SK-N-SH treated with all-trans-retinoic acid at 6 μM for 48 hours (cell line): ENCODE measurements at regions not wholly inside any gene's neighbourhood (a gene's known extent, or its start where the extent isn't known, plus 50 kb on each side); places are given as distances from the start of the nearest gene placed in this dataset.
A peak's percentile ranks its signal among the peaks of the same experiment; 100 is the strongest.

Source experiments
- ATAC-seq: fragments of 200-7000 bp; cut with Tn5 transposase; 3 replicates; pipeline ENCODE4 v1.9.1; 2020; ENCODE audit warnings: mild to moderate bottlenecking, moderate library complexity
- BACH2 ChIP-seq: fragments of 250-450 bp; sonication (Bioruptor Pico); IDR thresholded peaks from 2 replicates; pipeline ENCODE4 v1.9.0; 2021; ENCODE audit warnings: mild to moderate bottlenecking, borderline replicate concordance
- CSDC2 ChIP-seq: fragments of 250-450 bp; sonication (Bioruptor Pico); IDR thresholded peaks from 2 replicates; pipeline ENCODE4 v1.5.0; 2020; ENCODE audit warnings: mild to moderate bottlenecking, moderate library complexity
- ESRRG ChIP-seq: fragments of 250-450 bp; sonication (Bioruptor Pico); IDR thresholded peaks from 2 replicates; pipeline ENCODE4 v1.6.1; 2021; ENCODE audit warnings: mild to moderate bottlenecking
- GLIS3 ChIP-seq: fragments of 250-450 bp; sonication (Bioruptor Pico); IDR thresholded peaks from 2 replicates; pipeline ENCODE4 v1.5.0; 2020; ENCODE audit warnings: mild to moderate bottlenecking, moderate library complexity
- ISL1 ChIP-seq: fragments of 250-450 bp; sonication (Bioruptor Pico); IDR thresholded peaks from 2 replicates; pipeline ENCODE4 v2.1.2; 2022; ENCODE audit warnings: mild to moderate bottlenecking, moderate library complexity
- OSR1 ChIP-seq: fragments of 250-450 bp; sonication (Bioruptor Pico); IDR thresholded peaks from 2 replicates; pipeline ENCODE4 v1.8.0; 2022; ENCODE audit warnings: moderate library complexity, mild to moderate bottlenecking, inconsistent platforms
- PPARA ChIP-seq: fragments of 250-450 bp; sonication (Bioruptor Pico); IDR thresholded peaks from 2 replicates; pipeline ENCODE4 v1.5.0; 2020; ENCODE audit warnings: mild to moderate bottlenecking, borderline replicate concordance
- RARB ChIP-seq: fragments of 250-450 bp; sonication (Bioruptor Pico); IDR thresholded peaks from 2 replicates; pipeline ENCODE4 v1.8.0; 2021; ENCODE audit warnings: mild to moderate bottlenecking, moderate library complexity
- SNAI2 ChIP-seq: fragments of 250-450 bp; sonication (Bioruptor Pico); IDR thresholded peaks from 2 replicates; pipeline ENCODE4 v1.5.0; 2020; ENCODE audit warnings: mild to moderate bottlenecking, moderate library complexity
- TCF4 ChIP-seq: fragments of 250-450 bp; sonication (Bioruptor Pico); IDR thresholded peaks from 2 replicates; pipeline ENCODE4 v1.8.0; 2021; ENCODE audit warnings: mild to moderate bottlenecking, moderate library complexity, borderline replicate concordance
- TOX ChIP-seq: fragments of 250-450 bp; sonication (Bioruptor Pico); IDR thresholded peaks from 2 replicates; pipeline ENCODE4 v1.8.0; 2021; ENCODE audit warnings: mild to moderate bottlenecking, moderate library complexity, borderline replicate concordance
- ZC3H10 ChIP-seq: fragments of 250-450 bp; sonication (Bioruptor Pico); IDR thresholded peaks from 2 replicates; pipeline ENCODE4 v1.5.1; 2021; ENCODE audit warnings: mild to moderate bottlenecking, moderate library complexity
- ZFP3 ChIP-seq: fragments of 250-450 bp; sonication (Bioruptor Pico); IDR thresholded peaks from 2 replicates; pipeline ENCODE4 v1.5.0; 2020; ENCODE audit warnings: mild to moderate bottlenecking, moderate library complexity
- ZFP30 ChIP-seq: fragments of 450-650 bp; formaldehyde crosslinking; IDR thresholded peaks from 2 replicates; pipeline ENCODE4 v1.5.0; 2022; ENCODE audit warnings: mild to moderate bottlenecking, moderate library complexity
- ZNF565 ChIP-seq: fragments of 450-650 bp; formaldehyde crosslinking; conservative IDR thresholded peaks from 2 replicates; pipeline ENCODE4 v1.5.0; 2020; ENCODE audit warnings: low read depth, mild to moderate bottlenecking, moderate library complexity
- ZNF70 ChIP-seq: fragments of 450-650 bp; formaldehyde crosslinking; IDR thresholded peaks from 2 replicates; pipeline ENCODE4 v1.5.0; 2020; ENCODE audit warnings: mild to moderate bottlenecking, moderate library complexity
- TF ChIP-seq, protein P1 (sequence below): fragments of 250-450 bp; sonication (Bioruptor Pico); IDR thresholded peaks from 2 replicates; pipeline ENCODE4 v1.8.0; 2021; ENCODE audit warnings: low read depth, mild to moderate bottlenecking, moderate library complexity, borderline replicate concordance
- TF ChIP-seq, protein P2 (sequence below): fragments of 250-450 bp; sonication (Bioruptor Pico); IDR thresholded peaks from 2 replicates; pipeline ENCODE4 v1.8.0; 2020; ENCODE audit warnings: mild to moderate bottlenecking, moderate library complexity, borderline replicate concordance
- TF ChIP-seq, protein P3 (sequence below): fragments of 250-450 bp; sonication (Bioruptor Pico); IDR thresholded peaks from 2 replicates; pipeline ENCODE4 v1.5.1; 2021; ENCODE audit warnings: mild to moderate bottlenecking, moderate library complexity
- TF ChIP-seq, protein P4 (sequence below): fragments of 250-450 bp; sonication (Bioruptor Pico); IDR thresholded peaks from 2 replicates; pipeline ENCODE4 v1.5.1; 2020; ENCODE audit warnings: low read depth, mild to moderate bottlenecking, moderate library complexity
- TF ChIP-seq, protein P5 (sequence below): fragments of 250-450 bp; sonication (Bioruptor Pico); IDR thresholded peaks from 2 replicates; pipeline ENCODE4 v1.5.0; 2020; ENCODE audit warnings: mild to moderate bottlenecking, moderate library complexity

DNA sequence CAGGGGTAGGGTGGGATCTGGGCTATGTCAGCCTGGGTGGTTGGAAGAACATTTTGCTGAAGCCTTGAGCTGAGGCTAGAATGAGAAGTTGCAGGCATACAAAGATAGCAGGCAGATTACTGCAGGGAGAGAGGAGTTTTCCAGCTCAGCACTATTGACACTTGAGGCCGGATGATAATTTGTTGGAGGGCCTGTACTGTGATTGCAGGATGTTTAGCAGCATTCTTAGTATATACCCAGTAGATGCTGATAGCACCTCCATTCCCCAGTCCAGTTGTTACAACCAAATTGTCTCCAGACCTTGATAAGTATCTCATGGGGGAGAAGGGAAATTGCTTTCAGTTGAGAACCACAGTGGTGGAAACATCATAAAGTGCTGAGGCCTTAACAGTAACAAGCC lies 158.6 kb upstream of the CHRM2 start:
- peak; percentile 74 for TF ChIP-seq ZFP3 (CRISPR knock-in tag)
- no peak for TF ChIP-seq PPARA (CRISPR knock-in tag)
- TF ChIP-seq ZNF565 (CRISPR knock-in tag): no peak
- TF ChIP-seq SNAI2 (CRISPR knock-in tag): no peak
- no peak for TF ChIP-seq BACH2 (CRISPR knock-in tag)
- TF ChIP-seq ZC3H10 (CRISPR knock-in tag): no peak
- TF ChIP-seq, protein P1, sequence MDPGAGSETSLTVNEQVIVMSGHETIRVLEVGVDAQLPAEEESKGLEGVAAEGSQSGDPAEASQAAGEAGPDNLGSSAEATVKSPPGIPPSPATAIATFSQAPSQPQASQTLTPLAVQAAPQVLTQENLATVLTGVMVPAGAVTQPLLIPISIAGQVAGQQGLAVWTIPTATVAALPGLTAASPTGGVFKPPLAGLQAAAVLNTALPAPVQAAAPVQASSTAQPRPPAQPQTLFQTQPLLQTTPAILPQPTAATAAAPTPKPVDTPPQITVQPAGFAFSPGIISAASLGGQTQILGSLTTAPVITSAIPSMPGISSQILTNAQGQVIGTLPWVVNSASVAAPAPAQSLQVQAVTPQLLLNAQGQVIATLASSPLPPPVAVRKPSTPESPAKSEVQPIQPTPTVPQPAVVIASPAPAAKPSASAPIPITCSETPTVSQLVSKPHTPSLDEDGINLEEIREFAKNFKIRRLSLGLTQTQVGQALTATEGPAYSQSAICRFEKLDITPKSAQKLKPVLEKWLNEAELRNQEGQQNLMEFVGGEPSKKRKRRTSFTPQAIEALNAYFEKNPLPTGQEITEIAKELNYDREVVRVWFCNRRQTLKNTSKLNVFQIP: no peak
- TF ChIP-seq, all 23 proteins: peak for 1
- no peak for ATAC-seq

DNA sequence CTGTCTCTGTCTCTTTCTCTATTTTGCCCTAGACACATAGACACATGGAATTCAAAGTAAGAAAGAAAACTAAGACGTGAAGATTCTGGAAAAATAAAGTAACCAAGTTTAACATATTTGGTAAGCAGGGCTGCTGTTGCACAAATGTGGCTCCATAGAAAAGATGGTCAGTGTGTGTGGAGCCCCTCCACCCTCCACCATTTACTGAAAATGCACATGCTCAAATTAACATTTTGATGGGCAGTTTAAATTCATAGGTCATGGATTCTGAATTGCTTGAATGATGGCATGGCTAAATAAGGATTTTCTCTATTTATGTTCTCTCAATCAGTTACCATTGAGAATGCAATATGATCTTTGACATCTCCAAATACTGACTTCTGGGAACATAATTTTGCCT lies 165.5 kb upstream of the CHRM2 start:
- no peak for ATAC-seq
- TF ChIP-seq TCF4 (CRISPR knock-in tag): no peak
- TF ChIP-seq GLIS3: no peak
- no peak for TF ChIP-seq CSDC2 (CRISPR knock-in tag)
- TF ChIP-seq ZC3H10 (CRISPR knock-in tag): no peak
- TF ChIP-seq, protein P2, sequence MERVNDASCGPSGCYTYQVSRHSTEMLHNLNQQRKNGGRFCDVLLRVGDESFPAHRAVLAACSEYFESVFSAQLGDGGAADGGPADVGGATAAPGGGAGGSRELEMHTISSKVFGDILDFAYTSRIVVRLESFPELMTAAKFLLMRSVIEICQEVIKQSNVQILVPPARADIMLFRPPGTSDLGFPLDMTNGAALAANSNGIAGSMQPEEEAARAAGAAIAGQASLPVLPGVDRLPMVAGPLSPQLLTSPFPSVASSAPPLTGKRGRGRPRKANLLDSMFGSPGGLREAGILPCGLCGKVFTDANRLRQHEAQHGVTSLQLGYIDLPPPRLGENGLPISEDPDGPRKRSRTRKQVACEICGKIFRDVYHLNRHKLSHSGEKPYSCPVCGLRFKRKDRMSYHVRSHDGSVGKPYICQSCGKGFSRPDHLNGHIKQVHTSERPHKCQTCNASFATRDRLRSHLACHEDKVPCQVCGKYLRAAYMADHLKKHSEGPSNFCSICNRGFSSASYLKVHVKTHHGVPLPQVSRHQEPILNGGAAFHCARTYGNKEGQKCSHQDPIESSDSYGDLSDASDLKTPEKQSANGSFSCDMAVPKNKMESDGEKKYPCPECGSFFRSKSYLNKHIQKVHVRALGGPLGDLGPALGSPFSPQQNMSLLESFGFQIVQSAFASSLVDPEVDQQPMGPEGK: no peak
- no peak for TF ChIP-seq TOX (CRISPR knock-in tag)
- no peak for TF ChIP-seq ZFP30 (CRISPR knock-in tag)
- TF ChIP-seq SNAI2 (CRISPR knock-in tag): no peak
- no peak for TF ChIP-seq BACH2 (CRISPR knock-in tag)
- TF ChIP-seq, protein P3, sequence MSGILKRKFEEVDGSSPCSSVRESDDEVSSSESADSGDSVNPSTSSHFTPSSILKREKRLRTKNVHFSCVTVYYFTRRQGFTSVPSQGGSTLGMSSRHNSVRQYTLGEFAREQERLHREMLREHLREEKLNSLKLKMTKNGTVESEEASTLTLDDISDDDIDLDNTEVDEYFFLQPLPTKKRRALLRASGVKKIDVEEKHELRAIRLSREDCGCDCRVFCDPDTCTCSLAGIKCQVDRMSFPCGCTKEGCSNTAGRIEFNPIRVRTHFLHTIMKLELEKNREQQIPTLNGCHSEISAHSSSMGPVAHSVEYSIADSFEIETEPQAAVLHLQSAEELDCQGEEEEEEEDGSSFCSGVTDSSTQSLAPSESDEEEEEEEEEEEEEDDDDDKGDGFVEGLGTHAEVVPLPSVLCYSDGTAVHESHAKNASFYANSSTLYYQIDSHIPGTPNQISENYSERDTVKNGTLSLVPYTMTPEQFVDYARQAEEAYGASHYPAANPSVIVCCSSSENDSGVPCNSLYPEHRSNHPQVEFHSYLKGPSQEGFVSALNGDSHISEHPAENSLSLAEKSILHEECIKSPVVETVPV (CRISPR knock-in tag): no peak
- TF ChIP-seq OSR1 (CRISPR knock-in tag): no peak
- TF ChIP-seq, protein P4, sequence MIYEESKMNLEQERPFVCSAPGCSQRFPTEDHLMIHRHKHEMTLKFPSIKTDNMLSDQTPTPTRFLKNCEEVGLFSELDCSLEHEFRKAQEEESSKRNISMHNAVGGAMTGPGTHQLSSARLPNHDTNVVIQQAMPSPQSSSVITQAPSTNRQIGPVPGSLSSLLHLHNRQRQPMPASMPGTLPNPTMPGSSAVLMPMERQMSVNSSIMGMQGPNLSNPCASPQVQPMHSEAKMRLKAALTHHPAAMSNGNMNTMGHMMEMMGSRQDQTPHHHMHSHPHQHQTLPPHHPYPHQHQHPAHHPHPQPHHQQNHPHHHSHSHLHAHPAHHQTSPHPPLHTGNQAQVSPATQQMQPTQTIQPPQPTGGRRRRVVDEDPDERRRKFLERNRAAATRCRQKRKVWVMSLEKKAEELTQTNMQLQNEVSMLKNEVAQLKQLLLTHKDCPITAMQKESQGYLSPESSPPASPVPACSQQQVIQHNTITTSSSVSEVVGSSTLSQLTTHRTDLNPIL (CRISPR knock-in tag): no peak
- TF ChIP-seq, protein P5, sequence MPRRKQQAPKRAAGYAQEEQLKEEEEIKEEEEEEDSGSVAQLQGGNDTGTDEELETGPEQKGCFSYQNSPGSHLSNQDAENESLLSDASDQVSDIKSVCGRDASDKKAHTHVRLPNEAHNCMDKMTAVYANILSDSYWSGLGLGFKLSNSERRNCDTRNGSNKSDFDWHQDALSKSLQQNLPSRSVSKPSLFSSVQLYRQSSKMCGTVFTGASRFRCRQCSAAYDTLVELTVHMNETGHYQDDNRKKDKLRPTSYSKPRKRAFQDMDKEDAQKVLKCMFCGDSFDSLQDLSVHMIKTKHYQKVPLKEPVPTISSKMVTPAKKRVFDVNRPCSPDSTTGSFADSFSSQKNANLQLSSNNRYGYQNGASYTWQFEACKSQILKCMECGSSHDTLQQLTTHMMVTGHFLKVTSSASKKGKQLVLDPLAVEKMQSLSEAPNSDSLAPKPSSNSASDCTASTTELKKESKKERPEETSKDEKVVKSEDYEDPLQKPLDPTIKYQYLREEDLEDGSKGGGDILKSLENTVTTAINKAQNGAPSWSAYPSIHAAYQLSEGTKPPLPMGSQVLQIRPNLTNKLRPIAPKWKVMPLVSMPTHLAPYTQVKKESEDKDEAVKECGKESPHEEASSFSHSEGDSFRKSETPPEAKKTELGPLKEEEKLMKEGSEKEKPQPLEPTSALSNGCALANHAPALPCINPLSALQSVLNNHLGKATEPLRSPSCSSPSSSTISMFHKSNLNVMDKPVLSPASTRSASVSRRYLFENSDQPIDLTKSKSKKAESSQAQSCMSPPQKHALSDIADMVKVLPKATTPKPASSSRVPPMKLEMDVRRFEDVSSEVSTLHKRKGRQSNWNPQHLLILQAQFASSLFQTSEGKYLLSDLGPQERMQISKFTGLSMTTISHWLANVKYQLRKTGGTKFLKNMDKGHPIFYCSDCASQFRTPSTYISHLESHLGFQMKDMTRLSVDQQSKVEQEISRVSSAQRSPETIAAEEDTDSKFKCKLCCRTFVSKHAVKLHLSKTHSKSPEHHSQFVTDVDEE (CRISPR knock-in tag): no peak
- TF ChIP-seq, protein P1: no peak
- no peak for TF ChIP-seq PPARA (CRISPR knock-in tag)
- no peak for TF ChIP-seq ZNF565 (CRISPR knock-in tag)
- TF ChIP-seq RARB (CRISPR knock-in tag): no peak
- no peak for TF ChIP-seq ISL1 (CRISPR knock-in tag)
- TF ChIP-seq ESRRG (CRISPR knock-in tag): no peak
- no peak for TF ChIP-seq ZNF70 (CRISPR knock-in tag)
